ENCODE measurements at regions not wholly inside any gene's neighbourhood (a gene's known extent, or its start where the extent isn't known, plus 50 kb on each side); places are given as distances from the start of the nearest gene placed in this dataset.

DNA sequence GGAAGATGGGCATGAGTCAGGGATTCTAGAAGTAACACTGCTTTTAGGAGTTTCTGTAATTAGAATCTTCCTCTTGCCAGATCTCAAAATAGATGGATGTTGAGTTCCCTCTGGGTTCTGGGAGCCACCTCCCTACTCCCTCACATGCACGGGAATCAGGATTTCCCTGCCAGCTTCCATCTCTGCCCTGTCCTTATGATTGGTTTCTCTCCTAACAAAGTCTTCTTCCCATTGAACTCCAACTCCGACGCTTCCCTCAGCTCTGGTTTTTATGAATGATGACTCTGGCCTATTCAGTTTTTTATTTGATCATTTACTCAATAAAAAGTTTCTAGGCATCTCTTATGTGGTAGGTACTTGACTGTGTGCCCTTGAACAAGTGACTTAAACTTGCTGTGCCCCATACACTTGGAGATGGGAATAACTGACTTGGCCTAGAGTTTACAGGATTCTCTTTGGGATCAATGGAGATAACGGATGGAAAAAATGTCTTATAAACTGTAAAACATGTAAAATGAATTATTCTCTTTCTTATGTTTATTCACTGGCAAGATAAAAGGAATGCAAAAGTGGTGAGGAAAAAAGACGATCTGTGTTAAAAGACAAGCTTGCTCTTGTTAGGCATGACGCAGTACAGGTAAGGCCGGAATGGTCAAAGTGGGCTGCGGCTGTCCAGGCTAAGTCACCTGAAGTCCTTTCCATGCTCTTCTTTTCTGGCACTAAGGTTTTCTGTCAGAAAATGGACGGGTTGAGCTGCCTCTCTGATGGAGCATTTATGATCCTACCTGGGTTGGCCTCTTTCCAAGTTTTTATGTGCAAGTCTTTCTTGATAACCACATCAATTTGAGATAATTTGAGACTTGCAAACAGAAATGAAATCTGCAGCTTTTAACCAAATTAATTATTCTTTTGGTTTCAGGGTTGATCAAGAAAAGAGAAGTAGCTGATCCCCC lies 199.6 kb downstream of the MYCN start:
- TF ChIP-seq, protein P1, sequence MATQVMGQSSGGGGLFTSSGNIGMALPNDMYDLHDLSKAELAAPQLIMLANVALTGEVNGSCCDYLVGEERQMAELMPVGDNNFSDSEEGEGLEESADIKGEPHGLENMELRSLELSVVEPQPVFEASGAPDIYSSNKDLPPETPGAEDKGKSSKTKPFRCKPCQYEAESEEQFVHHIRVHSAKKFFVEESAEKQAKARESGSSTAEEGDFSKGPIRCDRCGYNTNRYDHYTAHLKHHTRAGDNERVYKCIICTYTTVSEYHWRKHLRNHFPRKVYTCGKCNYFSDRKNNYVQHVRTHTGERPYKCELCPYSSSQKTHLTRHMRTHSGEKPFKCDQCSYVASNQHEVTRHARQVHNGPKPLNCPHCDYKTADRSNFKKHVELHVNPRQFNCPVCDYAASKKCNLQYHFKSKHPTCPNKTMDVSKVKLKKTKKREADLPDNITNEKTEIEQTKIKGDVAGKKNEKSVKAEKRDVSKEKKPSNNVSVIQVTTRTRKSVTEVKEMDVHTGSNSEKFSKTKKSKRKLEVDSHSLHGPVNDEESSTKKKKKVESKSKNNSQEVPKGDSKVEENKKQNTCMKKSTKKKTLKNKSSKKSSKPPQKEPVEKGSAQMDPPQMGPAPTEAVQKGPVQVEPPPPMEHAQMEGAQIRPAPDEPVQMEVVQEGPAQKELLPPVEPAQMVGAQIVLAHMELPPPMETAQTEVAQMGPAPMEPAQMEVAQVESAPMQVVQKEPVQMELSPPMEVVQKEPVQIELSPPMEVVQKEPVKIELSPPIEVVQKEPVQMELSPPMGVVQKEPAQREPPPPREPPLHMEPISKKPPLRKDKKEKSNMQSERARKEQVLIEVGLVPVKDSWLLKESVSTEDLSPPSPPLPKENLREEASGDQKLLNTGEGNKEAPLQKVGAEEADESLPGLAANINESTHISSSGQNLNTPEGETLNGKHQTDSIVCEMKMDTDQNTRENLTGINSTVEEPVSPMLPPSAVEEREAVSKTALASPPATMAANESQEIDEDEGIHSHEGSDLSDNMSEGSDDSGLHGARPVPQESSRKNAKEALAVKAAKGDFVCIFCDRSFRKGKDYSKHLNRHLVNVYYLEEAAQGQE (IDR thresholded peaks at IDR 0.05; ENCODE audit: low read depth, low read length): no peak
- TF ChIP-seq FOXM1 (IDR thresholded peaks at IDR 0.05; ENCODE audit: low read depth) (no peak), CHD2 (IDR thresholded peaks at IDR 0.05; ENCODE audit: low read length, partially characterized antibody) (no peak), POLR2AphosphoS5 (IDR thresholded peaks at IDR 0.05; ENCODE audit: low read depth, low read length) (no peak)
- TF ChIP-seq, protein P2, sequence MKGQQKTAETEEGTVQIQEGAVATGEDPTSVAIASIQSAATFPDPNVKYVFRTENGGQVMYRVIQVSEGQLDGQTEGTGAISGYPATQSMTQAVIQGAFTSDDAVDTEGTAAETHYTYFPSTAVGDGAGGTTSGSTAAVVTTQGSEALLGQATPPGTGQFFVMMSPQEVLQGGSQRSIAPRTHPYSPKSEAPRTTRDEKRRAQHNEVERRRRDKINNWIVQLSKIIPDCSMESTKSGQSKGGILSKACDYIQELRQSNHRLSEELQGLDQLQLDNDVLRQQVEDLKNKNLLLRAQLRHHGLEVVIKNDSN (IDR thresholded peaks at IDR 0.05; ENCODE audit: borderline replicate concordance, low read depth): no peak
- Histone ChIP-seq H3F3A (replicated peaks; ENCODE audit: insufficient read depth) (no peaks in the 10 kb centered on the region), H3K36me3 (replicated peaks in 1 of 2; ENCODE audit: control insufficient read depth in 1 of 2, insufficient read depth in 2 of 2, low read length in 1 of 2) (no peaks in the 10 kb centered on the region), H4K20me1 (ENCODE audit: insufficient read depth) (no peaks in the 10 kb centered on the region), H3K4me3 (ENCODE audit: low read depth in 2 of 2, low read length in 1 of 2) (no peak overlapping the region), H2AFZ (ENCODE audit: low read depth) (no peak overlapping the region), H3K4me2 (no peak overlapping the region), H3K27ac (ENCODE audit: low read depth in 2 of 2, low read length in 1 of 2) (no peak overlapping the region), H3K4me1 (ENCODE audit: control insufficient read depth in 1 of 2, insufficient read depth in 2 of 2, low read depth in 1 of 2, low read length in 1 of 2) (no peaks in the 10 kb centered on the region), H3K27me3 (ENCODE audit: insufficient read depth) (no peaks in the 10 kb centered on the region), H3K9ac (no peak overlapping the region), H3K9me3 (no peaks in the 10 kb centered on the region), H3K9me2 (no peaks in the 10 kb centered on the region), H3K79me2 (ENCODE audit: insufficient read depth) (no peaks in the 10 kb centered on the region)
- WGBS (ENCODE audit: low lambda C conversion rate): 55% methylated on average over 9 of the region's 9 CpGs
- DNase-seq: no peak
- CTCF ChIA-PET: interaction anchor here (1.5 kb wide), 1 partner anchor 11 kb away, joined by 5 read pairs; no protein-coding TSS in a partner anchor
- POLR2A ChIA-PET: no interaction called here

DNA sequence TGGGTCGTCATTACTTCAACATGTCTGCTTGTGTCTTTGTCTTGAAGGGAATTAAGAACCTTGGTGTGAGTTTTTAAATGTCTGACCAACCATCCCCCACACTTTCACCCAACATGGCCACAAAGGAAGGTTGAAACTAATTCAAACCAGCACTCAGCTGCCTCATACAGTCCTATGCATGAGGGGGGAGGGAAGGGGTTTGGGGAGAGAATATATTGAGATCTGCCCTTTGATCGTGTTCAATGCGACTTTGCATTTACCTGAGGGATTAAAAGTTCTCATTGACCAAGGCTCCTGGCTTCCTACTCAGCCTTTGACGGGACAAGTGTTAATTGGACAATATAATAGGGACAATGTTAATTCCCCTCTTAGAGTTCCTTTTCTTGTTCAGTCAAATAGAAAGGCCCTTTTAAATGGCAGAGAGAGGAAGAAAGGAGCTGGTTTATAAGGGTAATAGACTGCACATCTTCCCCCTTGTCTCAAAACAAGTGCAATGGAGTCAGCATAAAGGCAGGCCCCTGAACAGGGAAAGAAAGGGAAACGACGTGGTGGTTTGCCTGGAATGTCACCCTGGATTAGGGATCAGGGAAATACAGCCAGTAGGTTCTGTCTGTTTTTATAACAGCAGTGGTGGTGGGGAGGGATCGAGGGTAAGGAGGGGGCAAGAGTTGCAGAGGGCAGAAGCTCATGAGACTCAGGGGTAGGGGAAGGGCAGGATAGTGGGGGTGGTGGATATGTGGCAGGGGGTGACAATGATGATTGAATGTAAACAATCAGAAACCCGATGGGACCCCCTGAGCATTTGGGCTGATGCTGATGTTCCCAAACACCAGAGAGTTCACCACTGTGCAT lies 198.7 kb downstream of the MYCN start:
- Histone ChIP-seq H3K9me2 (no peaks in the 10 kb centered on the region), H3K4me1 (ENCODE audit: control insufficient read depth in 1 of 2, insufficient read depth in 2 of 2, low read depth in 1 of 2, low read length in 1 of 2) (no peaks in the 10 kb centered on the region), H3K27ac (ENCODE audit: low read depth in 2 of 2, low read length in 1 of 2) (no peak overlapping the region), H3K36me3 (replicated peaks in 1 of 2; ENCODE audit: control insufficient read depth in 1 of 2, insufficient read depth in 2 of 2, low read length in 1 of 2) (no peaks in the 10 kb centered on the region), H4K20me1 (ENCODE audit: insufficient read depth) (no peaks in the 10 kb centered on the region), H3K4me3 (ENCODE audit: low read depth in 2 of 2, low read length in 1 of 2) (no peak overlapping the region), H3K4me2 (no peak overlapping the region), H3K9me3 (no peaks in the 10 kb centered on the region), H3K9ac (no peak overlapping the region), H3K79me2 (ENCODE audit: insufficient read depth) (no peaks in the 10 kb centered on the region), H2AFZ (ENCODE audit: low read depth) (no peak overlapping the region), H3K27me3 (ENCODE audit: insufficient read depth) (no peaks in the 10 kb centered on the region), H3F3A (replicated peaks; ENCODE audit: insufficient read depth) (no peaks in the 10 kb centered on the region)
- DNase-seq: no peak
- POLR2A ChIA-PET: no interaction called here
- CTCF ChIA-PET: interaction anchor here (1.5 kb wide), 1 partner anchor 10 kb away, joined by 5 read pairs; no protein-coding TSS in a partner anchor
- 31% methylated on average over 8 of the region's 8 CpGs for WGBS (ENCODE audit: low lambda C conversion rate)
- TF ChIP-seq, protein P1 (IDR thresholded peaks at IDR 0.05; ENCODE audit: low read depth, low read length): no peak
- TF ChIP-seq NFIC (IDR thresholded peaks at IDR 0.05; ENCODE audit: borderline replicate concordance) (no peak), GATA2 (CRISPR knock-in tag; IDR thresholded peaks at IDR 0.05) (no peak), YY1 (IDR thresholded peaks at IDR 0.05; ENCODE audit: low read depth) (no peak), SMC3 (IDR thresholded peaks at IDR 0.05; ENCODE audit: low read depth, low read length) (no peak), MXI1 (IDR thresholded peaks at IDR 0.05; ENCODE audit: low read depth, low read length) (no peak), RAD21 (IDR thresholded peaks at IDR 0.05; ENCODE audit: low read length) (no peak)
- TF ChIP-seq, protein P3, sequence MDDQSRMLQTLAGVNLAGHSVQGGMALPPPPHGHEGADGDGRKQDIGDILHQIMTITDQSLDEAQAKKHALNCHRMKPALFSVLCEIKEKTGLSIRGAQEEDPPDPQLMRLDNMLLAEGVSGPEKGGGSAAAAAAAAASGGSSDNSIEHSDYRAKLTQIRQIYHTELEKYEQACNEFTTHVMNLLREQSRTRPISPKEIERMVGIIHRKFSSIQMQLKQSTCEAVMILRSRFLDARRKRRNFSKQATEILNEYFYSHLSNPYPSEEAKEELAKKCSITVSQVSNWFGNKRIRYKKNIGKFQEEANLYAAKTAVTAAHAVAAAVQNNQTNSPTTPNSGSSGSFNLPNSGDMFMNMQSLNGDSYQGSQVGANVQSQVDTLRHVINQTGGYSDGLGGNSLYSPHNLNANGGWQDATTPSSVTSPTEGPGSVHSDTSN (IDR thresholded peaks at IDR 0.05): no peak
- TF ChIP-seq, protein P2 (IDR thresholded peaks at IDR 0.05; ENCODE audit: borderline replicate concordance, low read depth): no peak
- TF ChIP-seq, protein P4, sequence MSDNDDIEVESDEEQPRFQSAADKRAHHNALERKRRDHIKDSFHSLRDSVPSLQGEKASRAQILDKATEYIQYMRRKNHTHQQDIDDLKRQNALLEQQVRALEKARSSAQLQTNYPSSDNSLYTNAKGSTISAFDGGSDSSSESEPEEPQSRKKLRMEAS (IDR thresholded peaks at IDR 0.05; ENCODE audit: low read depth): no peak
